Esophagus squamous epithelium (tissue), 4 donors: ENCODE measurements at regions not wholly inside any gene's neighbourhood (a gene's known extent, or its start where the extent isn't known, plus 50 kb on each side); places are given as distances from the start of the nearest gene placed in this dataset.

Source experiments
- CTCF ChIP-seq, 6 experiments: fragments of 450-650 bp in 4 of 6; fragments of 200-600 bp in 2 of 6; sonication (generic) in 2 of 6; IDR thresholded peaks; one replicate each; pipeline ENCODE4 v1.5.1; 2016 to 2019; ENCODE audit warnings: antibody characterized with exemption in 6 of 6, mild to moderate bottlenecking in 4 of 6, moderate library complexity in 4 of 6
- POLR2A ChIP-seq, 4 donors: fragments of 450-650 bp; IDR thresholded peaks; one replicate each; pipeline ENCODE4 v1.6.1; 2017; ENCODE audit warnings: antibody characterized with exemption in 4 of 4, mild to moderate bottlenecking in 4 of 4, moderate library complexity in 3 of 4

GRCh38 chr3:144426366-144426765 is 454.7 kb downstream of the DIPK2A start:
- TF ChIP-seq CTCF (IDR thresholded peaks at IDR 0.05), result no peak
- no peak for TF ChIP-seq POLR2A (IDR thresholded peaks at IDR 0.05)
